GM23338 (cell line): ENCODE measurements at regions not wholly inside any gene's neighbourhood (a gene's known extent, or its start where the extent isn't known, plus 50 kb on each side); places are given as distances from the start of the nearest gene placed in this dataset.

Experiments
- ATAC-seq: fragments of 200-7000 bp; cut with Tn5 transposase; 3 replicates; pipeline ENCODE4 v1.9.1; 2020
- DNase-seq: peaks from one replicate; pipeline ENCODE4 v3.0.0-alpha.2; 2015; ENCODE audit warnings: low spot score
- H2AFZ ChIP-seq: fragments of 200-600 bp; sonication (generic); 2 replicates; pipeline ENCODE4 v1.8.0; 2016; ENCODE audit warnings: antibody characterized with exemption, mild to moderate bottlenecking, moderate library complexity
- H3F3A ChIP-seq: fragments of 200-600 bp; sonication (generic); replicated peaks from 2 replicates; pipeline ENCODE4 v1.8.0; 2017; ENCODE audit warnings: antibody characterized with exemption, mixed run types, low read depth
- H3K27ac ChIP-seq: fragments of 200-600 bp; sonication (generic); 2 replicates; pipeline ENCODE4 v1.6.1; 2016; ENCODE audit warnings: low read depth
- H3K27me3 ChIP-seq: fragments of 200-600 bp; sonication (generic); 2 replicates; pipeline ENCODE4 v1.8.0; 2016; ENCODE audit warnings: mild to moderate bottlenecking, mixed run types, moderate library complexity; ENCODE audit not compliant: insufficient read depth
- H3K36me3 ChIP-seq: fragments of 200-600 bp; sonication (generic); 2 replicates; pipeline ENCODE4 v1.8.0; 2016; ENCODE audit warnings: mild to moderate bottlenecking; ENCODE audit not compliant: insufficient read depth
- H3K4me1 ChIP-seq: fragments of 200-600 bp; sonication (generic); 2 replicates; pipeline ENCODE4 v1.8.0; 2016; ENCODE audit warnings: mild to moderate bottlenecking, moderate library complexity; ENCODE audit not compliant: insufficient read depth
- H3K4me2 ChIP-seq: fragments of 200-600 bp; sonication (generic); 2 replicates; pipeline ENCODE4 v1.7.1; 2017; ENCODE audit warnings: mixed run types
- H3K4me3 ChIP-seq: fragments of 200-600 bp; sonication (generic); 2 replicates; pipeline ENCODE4 v1.6.1; 2016; ENCODE audit warnings: mixed run types
- H3K79me2 ChIP-seq: fragments of 200-600 bp; sonication (generic); replicated peaks from 2 replicates; pipeline ENCODE4 v1.8.0; 2017; ENCODE audit warnings: mild to moderate bottlenecking; ENCODE audit not compliant: insufficient read depth
- H3K9me2 ChIP-seq: fragments of 200-600 bp; sonication (generic); 2 replicates; pipeline ENCODE4 v1.8.0; 2017; ENCODE audit not compliant: insufficient read depth
- H4K20me1 ChIP-seq: fragments of 200-600 bp; sonication (generic); replicated peaks from 2 replicates; pipeline ENCODE4 v1.8.0; 2017; ENCODE audit warnings: mild to moderate bottlenecking; ENCODE audit not compliant: insufficient read depth
- H3K27ac Mint-ChIP-seq: 2 replicates; pipeline ENCODE4 v1.8.0; 2020; ENCODE audit warnings: inconsistent platforms, mild to moderate bottlenecking, moderate library complexity, mixed read lengths
- H3K27me3 Mint-ChIP-seq: 3 replicates; pipeline ENCODE4 v1.8.0; 2022; ENCODE audit warnings: low read depth, mild to moderate bottlenecking, moderate library complexity, mixed read lengths, inconsistent platforms; ENCODE audit not compliant: insufficient read depth, poor library complexity
- H3K36me3 Mint-ChIP-seq: 3 replicates; pipeline ENCODE4 v1.8.0; 2021; ENCODE audit warnings: low read depth, mild to moderate bottlenecking, inconsistent platforms, moderate library complexity, mixed read lengths
- H3K4me1 Mint-ChIP-seq: 3 replicates; pipeline ENCODE4 v1.8.0; 2020; ENCODE audit warnings: mild to moderate bottlenecking, inconsistent platforms, mixed read lengths
- H3K4me3 Mint-ChIP-seq: 3 replicates; pipeline ENCODE4 v1.8.0; 2021; ENCODE audit warnings: moderate library complexity, mild to moderate bottlenecking, inconsistent platforms, mixed read lengths
- H3K9me3 Mint-ChIP-seq: 3 replicates; pipeline ENCODE4 v1.8.0; 2020; ENCODE audit warnings: moderate library complexity, mild to moderate bottlenecking, inconsistent platforms, mixed read lengths
- EZH2 ChIP-seq: fragments of 200-600 bp; sonication (generic); IDR thresholded peaks from one replicate; pipeline ENCODE4 v1.8.0; 2017; ENCODE audit warnings: antibody characterized with exemption, mild to moderate bottlenecking, low read depth; ENCODE audit not compliant: unreplicated experiment
- EZH2phosphoT487 ChIP-seq: fragments of 200-600 bp; sonication (generic); IDR thresholded peaks from one replicate; pipeline ENCODE4 v1.8.1; 2018; ENCODE audit warnings: antibody characterized with exemption; ENCODE audit not compliant: unreplicated experiment
- JUNB ChIP-seq: IDR thresholded peaks from one replicate; pipeline ENCODE4 v1.6.1; 2016; ENCODE audit warnings: antibody characterized with exemption; ENCODE audit not compliant: unreplicated experiment
- NANOG ChIP-seq: IDR thresholded peaks from 2 replicates; pipeline ENCODE4 v1.6.1; 2016; ENCODE audit warnings: antibody characterized with exemption, borderline replicate concordance
- POLR2AphosphoS5 ChIP-seq: IDR thresholded peaks from 2 replicates; pipeline ENCODE4 v1.6.1; 2016; ENCODE audit warnings: antibody characterized with exemption, low read depth
- STAT1 ChIP-seq: IDR thresholded peaks from one replicate; pipeline ENCODE4 v1.6.1; 2016; ENCODE audit warnings: antibody characterized with exemption; ENCODE audit not compliant: unreplicated experiment
- ZNF114 ChIP-seq: fragments of 250-450 bp; sonication (Bioruptor Pico); IDR thresholded peaks from 2 replicates; pipeline ENCODE4 v1.5.0; 2020; ENCODE audit warnings: mild to moderate bottlenecking, moderate library complexity
- ZNF331 ChIP-seq: fragments of 250-450 bp; sonication (Bioruptor Pico); IDR thresholded peaks from 2 replicates; pipeline ENCODE4 v1.5.0; 2020; ENCODE audit warnings: low read depth, mild to moderate bottlenecking, moderate library complexity
- TF ChIP-seq, protein P1 (sequence below), 2 experiments: fragments of 200-600 bp in 1 of 2; sonication (generic) in 1 of 2; conservative IDR thresholded peaks; 2 replicates each; pipeline versions ENCODE4 v1.5.1 to v1.6.1; 2016 to 2017; ENCODE audit warnings: antibody characterized with exemption in 2 of 2, low read depth in 2 of 2, mild to moderate bottlenecking in 2 of 2, moderate library complexity in 1 of 2
- TF ChIP-seq, protein P2 (sequence below): fragments of 250-450 bp; sonication (Bioruptor Pico); IDR thresholded peaks from 2 replicates; pipeline ENCODE4 v1.5.0; 2020; ENCODE audit warnings: mild to moderate bottlenecking, moderate library complexity
- TF ChIP-seq, protein P3 (sequence below): IDR thresholded peaks from one replicate; pipeline ENCODE4 v1.6.1; 2018; ENCODE audit warnings: antibody characterized with exemption; ENCODE audit not compliant: unreplicated experiment

DNA sequence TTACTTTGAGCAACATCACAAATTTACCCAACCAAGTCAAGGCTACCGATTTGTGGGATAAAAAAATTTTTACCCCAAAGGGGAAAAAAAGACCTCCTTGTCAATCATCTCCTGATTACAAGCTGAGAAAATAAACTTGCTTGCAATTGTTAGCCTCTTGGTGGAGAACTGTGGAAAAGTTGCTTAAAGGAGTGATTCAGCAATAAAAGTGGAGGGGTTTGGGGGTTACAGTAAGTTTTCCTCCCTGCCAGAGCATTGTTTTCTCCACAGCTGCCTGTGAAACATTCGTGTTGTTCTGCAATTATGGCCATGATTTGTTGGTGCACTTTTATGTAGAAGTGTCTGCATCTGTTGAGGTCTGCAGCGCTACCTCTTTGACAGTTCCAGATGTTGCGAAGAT is 82.6 kb downstream of the EN1 start:
- Histone ChIP-seq H3K27me3 (peaks cover 29% of the 10 kb centered on the region; the same call in 1 of the 2 replicates), H3K4me3 (no peak overlapping the region), H3F3A (no peaks in the 10 kb centered on the region), H3K79me2 (no peaks in the 10 kb centered on the region), H3K9me2 (no peaks in the 10 kb centered on the region), H3K36me3 (no peaks in the 10 kb centered on the region), H2AFZ (no peak overlapping the region), H4K20me1 (no peaks in the 10 kb centered on the region), H3K4me2 (no peak overlapping the region), H3K4me1 (peaks cover 10% of the 10 kb centered on the region), H3K27ac (no peak overlapping the region)
- peaks cover 21% of the 10 kb centered on the region for H3K27me3 Mint-ChIP-seq
- ATAC-seq (no peak), DNase-seq (no peak)
- no peaks in the 10 kb centered on the region for H3K36me3 Mint-ChIP-seq
- peaks cover 28% of the 10 kb centered on the region for H3K4me1 Mint-ChIP-seq
- no peak overlapping the region for H3K27ac Mint-ChIP-seq
- no peaks in the 10 kb centered on the region for H3K9me3 Mint-ChIP-seq
- no peak overlapping the region for H3K4me3 Mint-ChIP-seq
- TF ChIP-seq EZH2phosphoT487, result no peak
- no peak for TF ChIP-seq STAT1
- no peak for TF ChIP-seq EZH2

DNA sequence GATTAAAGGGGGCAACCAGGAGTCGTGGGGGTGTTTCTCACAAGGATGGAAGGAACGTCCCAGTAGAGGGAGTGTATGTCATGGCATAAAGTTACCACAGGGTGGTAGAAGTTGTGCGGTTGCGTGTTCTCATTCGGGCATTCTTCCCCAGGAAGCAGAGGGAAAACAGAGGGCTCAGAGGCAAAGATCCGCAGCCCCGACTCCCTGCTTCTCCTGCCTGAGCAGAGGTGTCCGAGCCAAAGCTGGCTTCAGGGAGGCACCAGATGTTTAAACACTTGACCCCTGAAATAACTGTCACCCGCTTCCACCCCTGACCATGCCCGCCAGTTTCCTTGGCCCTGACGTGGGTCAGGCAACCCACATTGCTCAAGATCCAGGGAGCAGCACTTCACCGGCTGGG is 83.7 kb downstream of the EN1 start:
- H3K4me3 ChIP-seq, result no peak overlapping the region
- no peak overlapping the region for H3K27ac Mint-ChIP-seq
- no peak overlapping the region for H2AFZ ChIP-seq
- TF ChIP-seq ZNF331 (CRISPR knock-in tag) (no peak), EZH2 (peak; percentile 37), EZH2phosphoT487 (no peak), STAT1 (no peak), JUNB (no peak), POLR2AphosphoS5 (no peak), NANOG (no peak), ZNF114 (CRISPR knock-in tag) (no peak)
- TF ChIP-seq, protein P1, sequence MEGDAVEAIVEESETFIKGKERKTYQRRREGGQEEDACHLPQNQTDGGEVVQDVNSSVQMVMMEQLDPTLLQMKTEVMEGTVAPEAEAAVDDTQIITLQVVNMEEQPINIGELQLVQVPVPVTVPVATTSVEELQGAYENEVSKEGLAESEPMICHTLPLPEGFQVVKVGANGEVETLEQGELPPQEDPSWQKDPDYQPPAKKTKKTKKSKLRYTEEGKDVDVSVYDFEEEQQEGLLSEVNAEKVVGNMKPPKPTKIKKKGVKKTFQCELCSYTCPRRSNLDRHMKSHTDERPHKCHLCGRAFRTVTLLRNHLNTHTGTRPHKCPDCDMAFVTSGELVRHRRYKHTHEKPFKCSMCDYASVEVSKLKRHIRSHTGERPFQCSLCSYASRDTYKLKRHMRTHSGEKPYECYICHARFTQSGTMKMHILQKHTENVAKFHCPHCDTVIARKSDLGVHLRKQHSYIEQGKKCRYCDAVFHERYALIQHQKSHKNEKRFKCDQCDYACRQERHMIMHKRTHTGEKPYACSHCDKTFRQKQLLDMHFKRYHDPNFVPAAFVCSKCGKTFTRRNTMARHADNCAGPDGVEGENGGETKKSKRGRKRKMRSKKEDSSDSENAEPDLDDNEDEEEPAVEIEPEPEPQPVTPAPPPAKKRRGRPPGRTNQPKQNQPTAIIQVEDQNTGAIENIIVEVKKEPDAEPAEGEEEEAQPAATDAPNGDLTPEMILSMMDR (conservative IDR thresholded peaks at IDR 0.05; ENCODE audit: low read depth in 2 of 2), result peak; percentile 53 to 74
- TF ChIP-seq, protein P2, sequence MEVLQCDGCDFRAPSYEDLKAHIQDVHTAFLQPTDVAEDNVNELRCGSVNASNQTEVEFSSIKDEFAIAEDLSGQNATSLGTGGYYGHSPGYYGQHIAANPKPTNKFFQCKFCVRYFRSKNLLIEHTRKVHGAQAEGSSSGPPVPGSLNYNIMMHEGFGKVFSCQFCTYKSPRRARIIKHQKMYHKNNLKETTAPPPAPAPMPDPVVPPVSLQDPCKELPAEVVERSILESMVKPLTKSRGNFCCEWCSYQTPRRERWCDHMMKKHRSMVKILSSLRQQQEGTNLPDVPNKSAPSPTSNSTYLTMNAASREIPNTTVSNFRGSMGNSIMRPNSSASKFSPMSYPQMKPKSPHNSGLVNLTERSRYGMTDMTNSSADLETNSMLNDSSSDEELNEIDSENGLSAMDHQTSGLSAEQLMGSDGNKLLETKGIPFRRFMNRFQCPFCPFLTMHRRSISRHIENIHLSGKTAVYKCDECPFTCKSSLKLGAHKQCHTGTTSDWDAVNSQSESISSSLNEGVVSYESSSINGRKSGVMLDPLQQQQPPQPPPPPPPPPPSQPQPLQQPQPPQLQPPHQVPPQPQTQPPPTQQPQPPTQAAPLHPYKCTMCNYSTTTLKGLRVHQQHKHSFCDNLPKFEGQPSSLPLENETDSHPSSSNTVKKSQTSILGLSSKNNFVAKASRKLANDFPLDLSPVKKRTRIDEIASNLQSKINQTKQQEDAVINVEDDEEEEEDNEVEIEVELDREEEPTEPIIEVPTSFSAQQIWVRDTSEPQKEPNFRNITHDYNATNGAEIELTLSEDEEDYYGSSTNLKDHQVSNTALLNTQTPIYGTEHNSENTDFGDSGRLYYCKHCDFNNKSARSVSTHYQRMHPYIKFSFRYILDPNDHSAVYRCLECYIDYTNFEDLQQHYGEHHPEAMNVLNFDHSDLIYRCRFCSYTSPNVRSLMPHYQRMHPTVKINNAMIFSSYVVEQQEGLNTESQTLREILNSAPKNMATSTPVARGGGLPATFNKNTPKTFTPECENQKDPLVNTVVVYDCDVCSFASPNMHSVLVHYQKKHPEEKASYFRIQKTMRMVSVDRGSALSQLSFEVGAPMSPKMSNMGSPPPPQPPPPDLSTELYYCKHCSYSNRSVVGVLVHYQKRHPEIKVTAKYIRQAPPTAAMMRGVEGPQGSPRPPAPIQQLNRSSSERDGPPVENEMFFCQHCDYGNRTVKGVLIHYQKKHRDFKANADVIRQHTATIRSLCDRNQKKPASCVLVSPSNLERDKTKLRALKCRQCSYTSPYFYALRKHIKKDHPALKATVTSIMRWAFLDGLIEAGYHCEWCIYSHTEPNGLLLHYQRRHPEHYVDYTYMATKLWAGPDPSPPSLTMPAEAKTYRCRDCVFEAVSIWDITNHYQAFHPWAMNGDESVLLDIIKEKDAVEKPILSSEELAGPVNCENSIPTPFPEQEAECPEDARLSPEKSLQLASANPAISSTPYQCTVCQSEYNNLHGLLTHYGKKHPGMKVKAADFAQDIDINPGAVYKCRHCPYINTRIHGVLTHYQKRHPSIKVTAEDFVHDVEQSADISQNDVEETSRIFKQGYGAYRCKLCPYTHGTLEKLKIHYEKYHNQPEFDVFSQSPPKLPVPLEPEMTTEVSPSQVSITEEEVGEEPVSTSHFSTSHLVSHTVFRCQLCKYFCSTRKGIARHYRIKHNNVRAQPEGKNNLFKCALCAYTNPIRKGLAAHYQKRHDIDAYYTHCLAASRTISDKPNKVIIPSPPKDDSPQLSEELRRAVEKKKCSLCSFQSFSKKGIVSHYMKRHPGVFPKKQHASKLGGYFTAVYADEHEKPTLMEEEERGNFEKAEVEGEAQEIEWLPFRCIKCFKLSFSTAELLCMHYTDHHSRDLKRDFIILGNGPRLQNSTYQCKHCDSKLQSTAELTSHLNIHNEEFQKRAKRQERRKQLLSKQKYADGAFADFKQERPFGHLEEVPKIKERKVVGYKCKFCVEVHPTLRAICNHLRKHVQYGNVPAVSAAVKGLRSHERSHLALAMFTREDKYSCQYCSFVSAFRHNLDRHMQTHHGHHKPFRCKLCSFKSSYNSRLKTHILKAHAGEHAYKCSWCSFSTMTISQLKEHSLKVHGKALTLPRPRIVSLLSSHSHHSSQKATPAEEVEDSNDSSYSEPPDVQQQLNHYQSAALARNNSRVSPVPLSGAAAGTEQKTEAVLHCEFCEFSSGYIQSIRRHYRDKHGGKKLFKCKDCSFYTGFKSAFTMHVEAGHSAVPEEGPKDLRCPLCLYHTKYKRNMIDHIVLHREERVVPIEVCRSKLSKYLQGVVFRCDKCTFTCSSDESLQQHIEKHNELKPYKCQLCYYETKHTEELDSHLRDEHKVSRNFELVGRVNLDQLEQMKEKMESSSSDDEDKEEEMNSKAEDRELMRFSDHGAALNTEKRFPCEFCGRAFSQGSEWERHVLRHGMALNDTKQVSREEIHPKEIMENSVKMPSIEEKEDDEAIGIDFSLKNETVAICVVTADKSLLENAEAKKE (CRISPR knock-in tag), result no peak
- TF ChIP-seq, protein P3, sequence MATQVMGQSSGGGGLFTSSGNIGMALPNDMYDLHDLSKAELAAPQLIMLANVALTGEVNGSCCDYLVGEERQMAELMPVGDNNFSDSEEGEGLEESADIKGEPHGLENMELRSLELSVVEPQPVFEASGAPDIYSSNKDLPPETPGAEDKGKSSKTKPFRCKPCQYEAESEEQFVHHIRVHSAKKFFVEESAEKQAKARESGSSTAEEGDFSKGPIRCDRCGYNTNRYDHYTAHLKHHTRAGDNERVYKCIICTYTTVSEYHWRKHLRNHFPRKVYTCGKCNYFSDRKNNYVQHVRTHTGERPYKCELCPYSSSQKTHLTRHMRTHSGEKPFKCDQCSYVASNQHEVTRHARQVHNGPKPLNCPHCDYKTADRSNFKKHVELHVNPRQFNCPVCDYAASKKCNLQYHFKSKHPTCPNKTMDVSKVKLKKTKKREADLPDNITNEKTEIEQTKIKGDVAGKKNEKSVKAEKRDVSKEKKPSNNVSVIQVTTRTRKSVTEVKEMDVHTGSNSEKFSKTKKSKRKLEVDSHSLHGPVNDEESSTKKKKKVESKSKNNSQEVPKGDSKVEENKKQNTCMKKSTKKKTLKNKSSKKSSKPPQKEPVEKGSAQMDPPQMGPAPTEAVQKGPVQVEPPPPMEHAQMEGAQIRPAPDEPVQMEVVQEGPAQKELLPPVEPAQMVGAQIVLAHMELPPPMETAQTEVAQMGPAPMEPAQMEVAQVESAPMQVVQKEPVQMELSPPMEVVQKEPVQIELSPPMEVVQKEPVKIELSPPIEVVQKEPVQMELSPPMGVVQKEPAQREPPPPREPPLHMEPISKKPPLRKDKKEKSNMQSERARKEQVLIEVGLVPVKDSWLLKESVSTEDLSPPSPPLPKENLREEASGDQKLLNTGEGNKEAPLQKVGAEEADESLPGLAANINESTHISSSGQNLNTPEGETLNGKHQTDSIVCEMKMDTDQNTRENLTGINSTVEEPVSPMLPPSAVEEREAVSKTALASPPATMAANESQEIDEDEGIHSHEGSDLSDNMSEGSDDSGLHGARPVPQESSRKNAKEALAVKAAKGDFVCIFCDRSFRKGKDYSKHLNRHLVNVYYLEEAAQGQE, result no peak
- no peaks in the 10 kb centered on the region for H3K36me3 ChIP-seq
- no peaks in the 10 kb centered on the region for H3K79me2 ChIP-seq
- peaks cover 25% of the 10 kb centered on the region for H3K4me1 Mint-ChIP-seq
- H3K9me3 Mint-ChIP-seq, result no peaks in the 10 kb centered on the region
- no peaks in the 10 kb centered on the region for H3K36me3 Mint-ChIP-seq
- no peaks in the 10 kb centered on the region for H4K20me1 ChIP-seq
- DNase-seq (peak; percentile 81), ATAC-seq (peak; percentile 98)
- no peaks in the 10 kb centered on the region for H3F3A ChIP-seq
- H3K4me1 ChIP-seq, result peaks cover 10% of the 10 kb centered on the region
- H3K27ac ChIP-seq, result no peak overlapping the region
- H3K4me3 Mint-ChIP-seq, result no peak overlapping the region
- peaks cover 3% of the 10 kb centered on the region; the same call in 1 of the 2 replicates for H3K9me2 ChIP-seq
- H3K4me2 ChIP-seq, result 0 out of 2 replicates have a peak overlapping the region, but pooled peaks have one; percentile 33
- H3K27me3 ChIP-seq, result peaks cover 29% of the 10 kb centered on the region; the same call in 1 of the 2 replicates
- H3K27me3 Mint-ChIP-seq, result peaks cover 21% of the 10 kb centered on the region
